HG02885 (cell line): ENCODE measurements at regions not wholly inside any gene's neighbourhood (a gene's known extent, or its start where the extent isn't known, plus 50 kb on each side); places are given as distances from the start of the nearest gene placed in this dataset.
"Not testable (repeated sequence)": the region's sequence is repeated elsewhere in the genome, so short reads cannot be mapped to it uniquely, and the experiment has no call there.

ENCODE experiments used
- ATAC-seq: cut with Tn5 transposase; IDR thresholded peaks from one replicate; pipeline ENCODE4 v1.9.1; 2021; ENCODE audit warnings: mild to moderate bottlenecking; ENCODE audit not compliant: unreplicated experiment, poor library complexity

- no peak for ATAC-seq
Observed at GRCh38 chr1:163562355-163562754, 240.6 kb downstream of the NUF2 start.

- ATAC-seq: no peak
Observed at GRCh38 chr1:163565166-163565565, 243.4 kb downstream of the NUF2 start.

GRCh38 chr1:163570071-163570470 is 248.3 kb downstream of the NUF2 start:
- no peak for ATAC-seq

DNA sequence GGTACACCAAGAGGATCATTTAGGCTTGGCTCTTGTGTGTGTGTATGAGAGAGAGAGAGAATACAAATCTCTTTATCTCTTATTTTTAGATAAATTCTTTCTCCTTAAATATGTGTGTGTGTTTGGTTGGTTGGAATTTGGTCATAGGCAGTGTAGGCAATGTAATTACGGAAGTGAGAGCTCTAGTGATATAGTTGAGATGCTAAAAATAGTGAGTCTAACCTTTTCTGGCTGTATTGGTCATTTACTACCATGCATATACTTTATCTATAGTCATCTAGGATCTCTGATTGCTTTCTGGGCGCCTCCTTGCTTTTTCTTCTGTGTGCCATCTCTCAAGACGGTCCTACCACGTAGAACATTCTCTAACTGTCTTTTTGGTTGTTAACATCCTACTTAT is 250.2 kb downstream of the NUF2 start:
- no peak for ATAC-seq

DNA sequence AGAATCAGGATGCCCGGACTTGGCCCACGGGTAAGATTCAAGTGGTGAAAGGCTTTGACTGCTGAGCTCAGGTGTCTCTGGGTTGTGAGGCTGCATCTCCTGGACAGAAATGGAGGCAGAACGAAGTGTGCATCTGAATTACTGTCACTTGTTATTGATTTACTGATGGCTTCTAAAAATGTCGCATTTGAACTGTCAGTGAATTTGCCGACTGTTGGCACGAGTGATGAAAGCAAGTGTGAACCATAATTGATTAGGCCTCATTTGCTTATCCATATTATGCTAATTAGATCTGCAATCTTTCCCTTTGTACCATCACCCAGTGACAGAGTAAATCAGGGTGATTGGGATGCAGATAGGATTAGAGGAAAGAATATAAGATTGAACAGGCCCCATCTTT is 252.4 kb downstream of the NUF2 start:
- no peak for ATAC-seq

GRCh38 chr1:163580926-163581325 is 259.2 kb downstream of the NUF2 start:
- ATAC-seq: no peak

DNA sequence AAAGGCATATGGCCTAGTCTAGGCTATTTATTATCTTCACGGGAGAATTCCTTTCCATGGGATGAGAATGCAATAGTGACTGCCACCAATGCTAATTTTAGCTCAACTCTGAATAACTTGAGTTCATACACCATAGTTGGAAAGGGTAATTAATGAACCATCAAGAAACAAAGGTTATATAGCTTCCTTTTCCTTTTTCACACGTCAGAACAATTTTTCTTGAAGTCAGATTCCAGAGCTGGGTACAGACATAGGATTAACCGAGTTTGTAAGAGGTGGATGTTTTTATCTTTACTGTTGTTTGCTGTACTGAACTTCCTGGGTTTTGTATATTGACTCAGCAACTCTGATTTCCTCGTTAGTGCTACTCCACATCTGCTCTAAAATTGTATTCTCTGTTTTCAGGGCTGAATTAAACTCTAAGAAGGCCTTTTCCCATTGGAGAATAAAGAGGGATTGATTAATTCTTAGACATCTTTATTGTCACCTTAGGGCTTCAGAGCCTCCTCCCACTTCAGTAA is 262.0 kb downstream of the NUF2 start:
- no peak for ATAC-seq

GRCh38 chr1:163585796-163586195 is 264.0 kb downstream of the NUF2 start:
- no peak for ATAC-seq

DNA sequence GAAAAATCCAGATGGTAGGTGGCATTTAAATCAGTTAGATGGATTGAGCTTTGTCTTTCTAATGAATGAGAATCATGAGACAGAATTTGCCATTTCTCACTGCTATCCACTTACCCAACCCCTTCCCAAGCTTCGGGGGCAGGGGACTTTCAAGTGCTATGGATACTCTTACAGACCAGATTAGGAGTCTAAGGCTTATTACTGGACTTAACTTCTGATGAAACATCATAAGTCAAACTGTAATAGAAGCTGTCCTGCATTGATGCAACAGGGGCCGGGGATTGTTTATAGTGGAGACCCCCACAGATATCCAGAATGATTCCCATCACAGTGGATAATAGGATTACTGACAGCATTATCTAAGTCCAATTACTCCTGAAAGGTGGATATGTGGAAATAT is 267.0 kb downstream of the NUF2 start:
- no peak for ATAC-seq

GRCh38 chr1:163589735-163590134 is 268.0 kb downstream of the NUF2 start:
- ATAC-seq: no peak

GRCh38 chr1:163591131-163591530 is 269.4 kb downstream of the NUF2 start:
- ATAC-seq: not testable (repeated sequence)

GRCh38 chr1:163592623-163593022 is 270.9 kb downstream of the NUF2 start:
- not testable (repeated sequence) for ATAC-seq

DNA sequence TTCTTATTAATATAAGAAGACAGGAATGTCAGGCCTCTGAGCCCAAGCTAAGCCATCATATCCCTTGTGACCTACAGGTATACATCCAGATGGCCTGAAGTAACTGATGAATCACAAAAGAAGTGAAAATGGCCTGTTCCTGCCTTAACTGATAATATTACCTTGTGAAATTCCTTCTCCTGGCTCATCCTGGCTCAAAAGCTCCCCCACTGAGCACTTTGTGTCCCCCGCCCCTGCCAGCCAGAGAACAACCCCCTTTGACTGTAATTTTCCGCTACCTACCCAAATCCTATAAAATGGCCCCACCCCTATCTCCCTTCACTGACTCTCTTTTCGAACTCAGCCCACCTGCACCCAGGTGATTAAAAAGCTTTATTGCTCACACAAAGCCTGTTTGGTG is 274.4 kb downstream of the NUF2 start:
- ATAC-seq: not testable (repeated sequence)

DNA sequence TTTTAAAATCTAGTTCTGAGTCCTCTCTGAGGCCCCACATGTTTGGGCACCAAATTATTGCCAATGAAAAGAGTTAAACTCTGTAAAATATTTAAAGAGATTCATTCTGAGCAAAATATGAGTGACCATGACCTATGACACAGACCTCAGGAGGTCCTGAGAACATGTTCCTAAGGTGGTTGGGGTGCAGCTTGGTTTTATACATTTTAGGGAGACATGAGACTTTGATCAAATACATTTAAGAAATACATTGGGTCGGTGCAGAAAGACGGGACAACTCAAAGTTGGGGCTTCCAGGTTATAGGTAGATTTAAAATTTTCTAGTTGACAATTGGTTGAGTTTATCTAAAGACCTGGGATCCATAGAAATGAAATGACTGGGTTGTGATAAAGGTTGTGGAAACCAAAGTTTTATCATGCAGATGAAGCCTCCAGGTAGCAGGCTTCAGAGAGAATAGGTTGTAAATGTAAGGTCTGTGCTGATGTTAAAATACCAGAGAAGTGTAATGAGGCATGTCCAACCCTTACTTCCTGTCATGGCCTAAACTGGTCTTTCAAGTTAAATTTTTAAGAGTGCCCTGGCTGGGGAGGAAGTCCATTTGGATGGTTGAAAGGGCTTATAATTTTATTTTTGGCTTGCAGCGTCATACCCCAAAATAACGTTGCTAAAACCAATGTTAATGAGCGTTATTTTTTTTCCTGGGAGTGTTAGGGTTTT is 274.9 kb downstream of the NUF2 start:
- ATAC-seq: no peak

- ATAC-seq: no peak
Observed at GRCh38 chr1:163604321-163604720, 282.6 kb downstream of the NUF2 start.

DNA sequence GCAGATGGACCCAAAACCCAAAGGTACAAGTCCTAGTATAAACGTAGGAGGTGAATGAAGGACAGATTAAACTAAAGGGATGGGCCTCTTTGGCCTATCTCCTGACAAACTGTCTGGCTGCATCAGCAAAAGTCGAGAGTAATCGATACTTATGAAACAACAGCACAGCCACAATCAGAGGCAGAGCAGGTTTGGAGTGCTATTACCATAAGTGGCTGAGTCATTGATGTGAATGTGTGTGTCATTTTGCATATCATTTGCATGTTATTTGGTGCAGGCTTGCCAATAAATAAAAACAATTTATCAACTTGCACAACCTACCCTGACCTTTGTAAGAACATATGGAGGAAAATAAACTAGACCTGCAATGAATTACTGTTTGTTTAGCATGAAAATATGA is 283.1 kb downstream of the NUF2 start:
- no peak for ATAC-seq

- no peak for ATAC-seq
Observed at GRCh38 chr1:163608979-163609378, 287.2 kb downstream of the NUF2 start.

GRCh38 chr1:163609858-163610257 is 288.1 kb downstream of the NUF2 start:
- ATAC-seq: no peak

DNA sequence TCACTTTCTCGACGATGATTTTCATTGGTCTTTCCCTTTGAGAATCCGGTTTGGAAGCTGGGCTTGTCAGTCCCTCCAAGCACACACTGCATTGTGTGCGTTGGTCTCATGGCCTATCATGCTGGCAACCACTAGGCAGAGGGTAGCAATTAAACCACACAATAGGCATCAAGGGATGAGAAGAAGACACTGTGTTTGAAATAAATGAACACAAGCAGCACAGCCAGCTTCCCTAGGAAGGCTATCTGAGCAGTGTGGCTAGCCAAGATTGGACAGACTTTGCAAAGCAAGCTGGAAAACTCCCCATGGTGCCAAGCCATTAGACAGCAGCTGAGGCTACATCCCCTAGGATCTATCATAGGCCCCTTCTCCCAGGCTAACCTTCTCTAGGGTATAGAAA is 288.7 kb downstream of the NUF2 start:
- ATAC-seq: no peak

- ATAC-seq: no peak
Observed at GRCh38 chr1:163614361-163614760, 292.6 kb downstream of the NUF2 start.

GRCh38 chr1:163628034-163628773 is 306.4 kb downstream of the NUF2 start:
- ATAC-seq: no peak

- ATAC-seq: no peak
Observed at GRCh38 chr1:163632269-163632668, 310.5 kb downstream of the NUF2 start.
